NCI-H2196 (cell line): ENCODE measurements at regions not wholly inside any gene's neighbourhood (a gene's known extent, or its start where the extent isn't known, plus 50 kb on each side); places are given as distances from the start of the nearest gene placed in this dataset.
"Not testable (repeated sequence)": the region's sequence is repeated elsewhere in the genome, so short reads cannot be mapped to it uniquely, and the experiment has no call there.

ENCODE experiments used
- DNase-seq: peaks from one replicate; lab custom pipeline; 2025; ENCODE audit not compliant: unreplicated experiment; lab: John Stamatoyannopoulos, UW

GRCh38 chr10:80856186-80856585 lies 318.5 kb downstream of the SH2D4B start:
- no peak for DNase-seq

GRCh38 chr10:80859279-80859678 lies 321.6 kb downstream of the SH2D4B start:
- DNase-seq: not testable (repeated sequence)

- DNase-seq: no peak
Observed at GRCh38 chr10:80860719-80861118, 323.0 kb downstream of the SH2D4B start.

GRCh38 chr10:80861882-80862281 lies 324.2 kb downstream of the SH2D4B start:
- DNase-seq: no peak

GRCh38 chr10:80870282-80870681 lies 332.6 kb downstream of the SH2D4B start:
- no peak for DNase-seq

- DNase-seq: no peak
Observed at GRCh38 chr10:80871083-80871482, 333.4 kb downstream of the SH2D4B start.

GRCh38 chr10:80878330-80878729 lies 340.6 kb downstream of the SH2D4B start:
- no peak for DNase-seq

GRCh38 chr10:80890146-80890545 lies 352.4 kb downstream of the SH2D4B start:
- DNase-seq: no peak

GRCh38 chr10:80893256-80893655 lies 355.6 kb downstream of the SH2D4B start:
- DNase-seq: no peak

- DNase-seq: no peak
Observed at GRCh38 chr10:80894311-80894791, 356.6 kb downstream of the SH2D4B start.

- DNase-seq: no peak
Observed at GRCh38 chr10:80894797-80895467, 357.2 kb downstream of the SH2D4B start.

- no peak for DNase-seq
Observed at GRCh38 chr10:80896076-80896475, 358.4 kb downstream of the SH2D4B start.

GRCh38 chr10:80896959-80897358 lies 359.3 kb downstream of the SH2D4B start:
- DNase-seq: no peak

GRCh38 chr10:80900661-80901060 lies 363.0 kb downstream of the SH2D4B start:
- no peak for DNase-seq

- DNase-seq: no peak
Observed at GRCh38 chr10:80908611-80909010, 370.9 kb downstream of the SH2D4B start.

GRCh38 chr10:80909254-80909653 lies 371.6 kb downstream of the SH2D4B start:
- no peak for DNase-seq

- DNase-seq: no peak
Observed at GRCh38 chr10:80917636-80918035, 379.9 kb downstream of the SH2D4B start.

- no peak for DNase-seq
Observed at GRCh38 chr10:80921032-80921431, 383.3 kb downstream of the SH2D4B start.

GRCh38 chr10:80924063-80924952 lies 386.6 kb downstream of the SH2D4B start:
- peak; percentile 9 for DNase-seq

- no peak for DNase-seq
Observed at GRCh38 chr10:80927419-80928078, 389.8 kb downstream of the SH2D4B start.

GRCh38 chr10:80938903-80939302 lies 401.2 kb downstream of the SH2D4B start:
- no peak for DNase-seq
